ENCODE measurements at regions not wholly inside any gene's neighbourhood (a gene's known extent, or its start where the extent isn't known, plus 50 kb on each side); places are given as distances from the start of the nearest gene placed in this dataset.

DNA sequence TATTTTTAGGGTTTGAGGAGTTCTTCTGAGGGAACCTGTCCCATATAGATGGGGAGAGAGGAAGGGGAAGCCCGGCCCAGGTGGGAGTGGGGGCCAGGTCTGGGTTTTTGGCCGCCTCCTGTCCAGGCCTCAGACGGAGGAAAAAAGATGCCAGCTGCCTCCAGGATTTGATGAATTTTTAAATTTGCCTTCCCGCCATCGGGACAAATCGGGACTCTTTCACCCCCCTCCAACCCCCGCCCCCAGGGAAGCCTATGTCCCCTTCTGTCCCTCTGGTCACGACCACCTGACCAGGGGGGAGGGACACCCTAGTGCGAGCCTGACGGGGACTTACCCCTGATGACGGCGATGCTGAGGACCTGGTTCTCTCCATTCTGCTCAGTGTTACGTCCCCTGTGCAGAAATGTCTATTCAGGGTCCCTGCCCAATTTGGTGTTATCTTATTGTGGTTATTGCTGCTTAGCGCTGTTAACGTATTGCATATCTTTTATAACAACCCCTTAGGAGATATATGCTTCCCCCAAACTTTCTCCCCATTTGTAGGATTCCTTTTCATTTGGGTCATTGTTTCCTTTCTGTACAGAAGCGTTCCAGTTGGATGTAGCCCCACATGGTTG lies 115.9 kb upstream of the GRK3 start:
- Histone ChIP-seq H4K20me1 (replicated peaks in 1 of 2; ENCODE audit: control insufficient read depth in 1 of 2, insufficient read depth in 2 of 2, low read length in 2 of 2) (peaks cover 3 to 6% of the 10 kb centered on the region in 2 experiments), H2BK120ac (replicated peaks; ENCODE audit: low read depth, low read length) (no peak overlapping the region), H4K8ac (ENCODE audit: extremely low read depth, insufficient read depth, low read length) (peak overlapping the region; percentile 51), H3K27me3 (replicated peaks in 1 of 4; ENCODE audit: control insufficient read depth in 3 of 4, extremely low read depth in 1 of 4, insufficient read depth in 3 of 4, low read length in 3 of 4) (no peaks in the 10 kb centered on the region), H2BK20ac (ENCODE audit: low read length) (no peak overlapping the region), H3K56ac (replicated peaks; ENCODE audit: insufficient read length, low read depth, low read length) (no peak overlapping the region), H3K4me1 (replicated peaks in 1 of 4; ENCODE audit: control insufficient read depth in 3 of 4, insufficient read depth in 4 of 4, low read length in 3 of 4) (peaks cover 0 to 5% (median 0%) of the 10 kb centered on the region in 4 experiments; a peak in 3 of 7 replicates), H3K9ac (replicated peaks in 1 of 4; ENCODE audit: extremely low read depth in 1 of 4, low read depth in 3 of 4, low read length in 3 of 4) (peak overlapping the region; percentile 15 to 72 (median 57); a peak in 5 of 7 replicates), H3K4ac (replicated peaks; ENCODE audit: insufficient read length, low read depth, low read length) (peak overlapping the region; percentile 33), H2AK5ac (ENCODE audit: low read depth, low read length) (no peak overlapping the region), H3K4me3 (ENCODE audit: extremely low read depth in 1 of 4, insufficient read depth in 2 of 4, low read depth in 3 of 4, low read length in 4 of 4) (peak overlapping the region; percentile 58 to 92 (median 76)), H2AFZ (ENCODE audit: low read length) (no peak overlapping the region), H4K91ac (replicated peaks; ENCODE audit: insufficient read length, low read length) (no peak overlapping the region), H3K23me2 (ENCODE audit: low read depth, low read length) (peaks cover 3% of the 10 kb centered on the region; the same call in 1 of the 2 replicates), H3K27ac (ENCODE audit: low read depth, low read length) (no peak overlapping the region), H4K5ac (ENCODE audit: insufficient read length, low read depth, low read length) (no peak overlapping the region), H3K9me3 (ENCODE audit: insufficient read depth in 2 of 2, low read depth in 1 of 2, low read length in 1 of 2) (no peaks in the 10 kb centered on the region), H3K18ac (ENCODE audit: extremely low read depth, low read length) (no peak overlapping the region), H2BK5ac (ENCODE audit: low read depth, low read length) (no peak overlapping the region), H3K14ac (ENCODE audit: insufficient read length) (no peak overlapping the region), H2BK12ac (ENCODE audit: low read depth, low read length) (no peak overlapping the region; the same call in 1 of the 2 replicates), H3K79me1 (ENCODE audit: low read depth, low read length) (no peaks in the 10 kb centered on the region; the same call in 1 of the 2 replicates), H3K36me3 (ENCODE audit: control insufficient read depth in 2 of 4, insufficient read depth in 4 of 4, low read length in 3 of 4) (peaks cover 0 to under 1% (median under 1%) of the 10 kb centered on the region in 4 experiments; a peak in 4 of 8 replicates), H3K79me2 (ENCODE audit: control insufficient read depth in 1 of 2, insufficient read depth in 2 of 2, low read length in 2 of 2) (peaks cover 22 to 57% of the 10 kb centered on the region in 2 experiments), H2BK15ac (ENCODE audit: low read length) (no peak overlapping the region), H3K23ac (ENCODE audit: insufficient read length) (no peak overlapping the region), H3K4me2 (ENCODE audit: insufficient read depth in 1 of 2, low read depth in 2 of 2, low read length in 2 of 2) (peak overlapping the region; percentile 90 to 95)
- FAIRE-seq: no peak
- no peak for TF ChIP-seq POU5F1 (IDR thresholded peaks at IDR 0.05; ENCODE audit: low read depth, low read length)
- TF ChIP-seq KDM4A (IDR thresholded peaks at IDR 0.05; ENCODE audit: low read depth, low read length, severe bottlenecking): peak; percentile 9
- no peak for TF ChIP-seq TBP (IDR thresholded peaks at IDR 0.05; ENCODE audit: low read depth, low read length)
- 12% methylated on average over 15 of the region's 16 CpGs; no CpG with 5 or more reads in 1 of the 2 experiments for WGBS, 2 experiments (ENCODE audit: extremely low coverage in 1 of 2, insufficient coverage in 1 of 2, insufficient read length in 1 of 2, insufficient replicate concordance in 2 of 2, low coverage in 1 of 2, low lambda C conversion rate in 2 of 2, missing lambda C conversion rate in 1 of 2)
- ChIA-PET CTCF (ENCODE audit: partially characterized antibody) (interaction anchor here (0.6 to 1.8 kb wide), 7 partner anchors 10 to 500 kb away, joined by 3 to 12 read pairs (median 4); no protein-coding TSS in a partner anchor), POLR2A (ENCODE audit: partially characterized antibody) (interaction anchor here (1.3 kb wide), 1 partner anchor 55 kb away, joined by 3 read pairs; no protein-coding TSS in a partner anchor)
- DNase-seq (ENCODE audit: low read depth in 1 of 2, low spot score in 2 of 2): no peak

All from H1 (cell line).